BJ (cell line): ENCODE measurements at regions not wholly inside any gene's neighbourhood (a gene's known extent, or its start where the extent isn't known, plus 50 kb on each side); places are given as distances from the start of the nearest gene placed in this dataset.

ENCODE experiments used
- CTCF ChIA-PET: fragments of 350-600 bp; formaldehyde crosslinking; extraction: SDS; loops from one replicate; lab custom pipeline; 2021; ENCODE audit warnings: antibody characterized with exemption, inconsistent platforms; lab: Yijun Ruan, JAX
- POLR2A ChIA-PET: fragments of 300-600 bp; sonication (Branson Sonifier 250); formaldehyde crosslinking; extraction: SDS; loops from one replicate; lab custom pipeline; 2021; ENCODE audit warnings: antibody characterized with exemption; lab: Charles Lee
- DNase-seq: peaks from one replicate; pipeline ENCODE4 v3.0.0-alpha.2; 2011; ENCODE audit warnings: low read depth
- H3K27me3 ChIP-seq: 2 replicates; pipeline ENCODE4 v1.6.0; 2011; ENCODE audit warnings: low read length; ENCODE audit not compliant: control insufficient read depth, insufficient read depth
- H3K36me3 ChIP-seq: 2 replicates; pipeline ENCODE4 v1.5.1; 2011; ENCODE audit warnings: low read length; ENCODE audit not compliant: control insufficient read depth, insufficient read depth
- H3K4me3 ChIP-seq: 2 replicates; pipeline ENCODE4 v1.5.1; 2011; ENCODE audit warnings: low read depth, mild to moderate bottlenecking, control low read depth, low read length
- TF ChIP-seq, protein P1 (sequence below): IDR thresholded peaks from 2 replicates; pipeline ENCODE4 v1.5.1; 2011; ENCODE audit warnings: low read depth, mild to moderate bottlenecking, control low read depth, inconsistent platforms, low read length, moderate library complexity; ENCODE audit not compliant: insufficient read depth

GRCh38 chr18:24629921-24630320, 169.5 kb downstream of the HRH4 start:
- TF ChIP-seq, protein P1, sequence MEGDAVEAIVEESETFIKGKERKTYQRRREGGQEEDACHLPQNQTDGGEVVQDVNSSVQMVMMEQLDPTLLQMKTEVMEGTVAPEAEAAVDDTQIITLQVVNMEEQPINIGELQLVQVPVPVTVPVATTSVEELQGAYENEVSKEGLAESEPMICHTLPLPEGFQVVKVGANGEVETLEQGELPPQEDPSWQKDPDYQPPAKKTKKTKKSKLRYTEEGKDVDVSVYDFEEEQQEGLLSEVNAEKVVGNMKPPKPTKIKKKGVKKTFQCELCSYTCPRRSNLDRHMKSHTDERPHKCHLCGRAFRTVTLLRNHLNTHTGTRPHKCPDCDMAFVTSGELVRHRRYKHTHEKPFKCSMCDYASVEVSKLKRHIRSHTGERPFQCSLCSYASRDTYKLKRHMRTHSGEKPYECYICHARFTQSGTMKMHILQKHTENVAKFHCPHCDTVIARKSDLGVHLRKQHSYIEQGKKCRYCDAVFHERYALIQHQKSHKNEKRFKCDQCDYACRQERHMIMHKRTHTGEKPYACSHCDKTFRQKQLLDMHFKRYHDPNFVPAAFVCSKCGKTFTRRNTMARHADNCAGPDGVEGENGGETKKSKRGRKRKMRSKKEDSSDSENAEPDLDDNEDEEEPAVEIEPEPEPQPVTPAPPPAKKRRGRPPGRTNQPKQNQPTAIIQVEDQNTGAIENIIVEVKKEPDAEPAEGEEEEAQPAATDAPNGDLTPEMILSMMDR: no peak
- Histone ChIP-seq H3K27me3 (no peaks in the 10 kb centered on the region), H3K36me3 (no peaks in the 10 kb centered on the region), H3K4me3 (no peak overlapping the region)
- ChIA-PET POLR2A (no interaction called here), CTCF (interaction anchor here (1.4 kb wide), 1 partner anchor 26 kb away, joined by 4 read pairs; no protein-coding TSS in a partner anchor)
- no peak for DNase-seq

- POLR2A ChIA-PET: no interaction called here
- H3K36me3 ChIP-seq: no peaks in the 10 kb centered on the region
- CTCF ChIA-PET: interaction anchor here (0.8 to 1.4 kb wide), 2 partner anchors 25 to 96 kb away, joined by 3 to 4 read pairs; no protein-coding TSS in a partner anchor
- H3K27me3 ChIP-seq: no peaks in the 10 kb centered on the region
- DNase-seq: no peak
- no peak overlapping the region for H3K4me3 ChIP-seq
- TF ChIP-seq, protein P1: no peak
Observed at GRCh38 chr18:24630346-24630880, 170.0 kb downstream of the HRH4 start.

GRCh38 chr18:24631243-24632025, 171.0 kb downstream of the HRH4 start:
- no peak overlapping the region for H3K4me3 ChIP-seq
- POLR2A ChIA-PET: no interaction called here
- no peaks in the 10 kb centered on the region for H3K27me3 ChIP-seq
- CTCF ChIA-PET: interaction anchor here (0.8 to 1.4 kb wide), 3 partner anchors 24 to 143 kb away, joined by 3 to 4 read pairs (median 3); no protein-coding TSS in a partner anchor
- TF ChIP-seq, protein P1: no peak
- no peak for DNase-seq
- no peaks in the 10 kb centered on the region for H3K36me3 ChIP-seq

GRCh38 chr18:24632158-24632988, 171.9 kb downstream of the HRH4 start:
- POLR2A ChIA-PET: no interaction called here
- DNase-seq: no peak

More at GRCh38 chr18:24632158-24632988, 171.9 kb downstream of the HRH4 start:
- Histone ChIP-seq H3K36me3 (no peaks in the 10 kb centered on the region), H3K4me3 (no peak overlapping the region), H3K27me3 (no peaks in the 10 kb centered on the region)
- CTCF ChIA-PET: interaction anchor here (0.8 kb wide), 1 partner anchor 144 kb away, joined by 3 read pairs; no protein-coding TSS in a partner anchor
- TF ChIP-seq, protein P1: no peak
